HUES6 (cell line): ENCODE measurements at regions not wholly inside any gene's neighbourhood (a gene's known extent, or its start where the extent isn't known, plus 50 kb on each side); places are given as distances from the start of the nearest gene placed in this dataset.

ENCODE experiments used
- H3K27ac ChIP-seq: 2 replicates; pipeline ENCODE4 v1.7.0; 2013; ENCODE audit warnings: low read depth, mild to moderate bottlenecking, low read length, inconsistent platforms
- H3K27me3 ChIP-seq: 2 replicates; pipeline ENCODE4 v1.6.1; 2013; ENCODE audit warnings: low read length; ENCODE audit not compliant: control insufficient read depth, insufficient read depth
- H3K36me3 ChIP-seq: 2 replicates; pipeline ENCODE4 v1.6.1; 2013; ENCODE audit warnings: low read length; ENCODE audit not compliant: control insufficient read depth, insufficient read depth
- H3K4me1 ChIP-seq: 2 replicates; pipeline ENCODE4 v1.6.1; 2013; ENCODE audit warnings: low read length; ENCODE audit not compliant: control insufficient read depth, insufficient read depth
- H3K4me3 ChIP-seq: 2 replicates; pipeline ENCODE4 v1.5.1; 2013; ENCODE audit warnings: low read depth, low read length
- H3K9ac ChIP-seq: one replicate; pipeline ENCODE4 v1.6.1; 2013; ENCODE audit warnings: mild to moderate bottlenecking, low read length
- H3K9me3 ChIP-seq: 2 replicates; pipeline ENCODE4 v1.6.1; 2013; ENCODE audit warnings: low read depth, low read length; ENCODE audit not compliant: control insufficient read depth, insufficient read depth

DNA sequence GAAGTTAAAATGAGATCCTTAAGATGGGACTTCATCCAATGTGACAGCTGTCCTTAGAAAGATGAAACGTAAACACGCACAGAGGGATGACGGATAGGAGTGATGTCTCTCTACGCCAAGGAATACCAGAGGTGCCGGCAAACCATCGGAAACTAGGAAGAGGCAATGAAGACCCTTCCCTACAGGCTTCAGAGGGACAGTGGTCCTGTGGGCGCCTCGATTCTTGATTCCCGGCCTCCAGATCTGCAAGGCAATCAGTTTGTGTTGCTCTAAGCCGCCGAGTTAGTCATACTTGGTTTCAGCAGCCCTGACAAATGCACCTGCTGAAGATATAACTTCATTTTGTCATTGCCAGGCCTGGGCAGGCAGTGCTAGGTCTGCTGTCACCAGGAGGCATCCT lies 1455.1 kb downstream of the TBC1D22A start:
- no peaks in the 10 kb centered on the region for H3K36me3 ChIP-seq

GRCh38 chr22:48212727-48213126 lies 1450.3 kb downstream of the TBC1D22A start:
- H3K36me3 ChIP-seq = no peaks in the 10 kb centered on the region
- H3K4me1 ChIP-seq = 0 out of 2 replicates have a peak, but pooled peaks cover 5% of the 10 kb centered on the region
- H3K27me3 ChIP-seq = no peaks in the 10 kb centered on the region
- no peak overlapping the region for H3K9ac ChIP-seq
- H3K4me3 ChIP-seq = no peak overlapping the region
- no peak overlapping the region for H3K27ac ChIP-seq
- H3K9me3 ChIP-seq = peaks cover 4% of the 10 kb centered on the region; the same call in 1 of the 2 replicates

More for the DNA sequence above, 1455.1 kb downstream of the TBC1D22A start:
- H3K27ac ChIP-seq = no peak overlapping the region
- no peaks in the 10 kb centered on the region for H3K4me1 ChIP-seq
- H3K9me3 ChIP-seq = peaks cover 8% of the 10 kb centered on the region; the same call in 1 of the 2 replicates
- H3K4me3 ChIP-seq = no peak overlapping the region
- H3K27me3 ChIP-seq = no peaks in the 10 kb centered on the region
- no peak overlapping the region for H3K9ac ChIP-seq

DNA sequence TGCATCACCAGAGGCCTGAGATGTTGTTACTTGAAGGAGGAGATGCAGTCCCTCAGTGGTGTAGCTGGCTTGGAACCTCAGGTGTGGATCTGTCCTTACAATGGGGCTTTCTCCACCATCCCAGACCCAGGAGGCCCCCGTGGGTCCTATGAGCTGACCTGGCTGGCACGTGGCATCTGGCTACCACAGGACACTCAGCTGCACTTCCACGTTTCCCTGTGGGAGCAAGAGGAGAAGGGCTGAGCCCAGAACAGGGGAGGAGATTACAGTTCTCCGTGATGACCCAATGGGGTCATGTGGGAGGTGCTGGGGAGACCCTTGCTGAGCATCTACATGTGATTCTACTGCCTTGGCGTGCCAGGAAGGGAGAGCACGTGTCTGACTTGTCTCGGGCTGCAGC lies 1448.4 kb downstream of the TBC1D22A start:
- no peaks in the 10 kb centered on the region for H3K27me3 ChIP-seq
- H3K4me1 ChIP-seq = 0 out of 2 replicates have a peak, but pooled peaks cover 5% of the 10 kb centered on the region
- H3K4me3 ChIP-seq = no peak overlapping the region
- H3K9ac ChIP-seq = no peak overlapping the region
- no peaks in the 10 kb centered on the region for H3K36me3 ChIP-seq
- peaks cover 4% of the 10 kb centered on the region; the same call in 1 of the 2 replicates for H3K9me3 ChIP-seq
- no peak overlapping the region for H3K27ac ChIP-seq

- Histone ChIP-seq H3K27me3 (no peaks in the 10 kb centered on the region), H3K4me3 (no peak overlapping the region), H3K4me1 (0 out of 2 replicates have a peak, but pooled peaks cover 5% of the 10 kb centered on the region), H3K36me3 (no peaks in the 10 kb centered on the region), H3K27ac (no peak overlapping the region), H3K9me3 (peaks cover 4% of the 10 kb centered on the region; the same call in 1 of the 2 replicates), H3K9ac (no peak overlapping the region)
Observed at GRCh38 chr22:48210198-48210580, 1447.7 kb downstream of the TBC1D22A start.

DNA sequence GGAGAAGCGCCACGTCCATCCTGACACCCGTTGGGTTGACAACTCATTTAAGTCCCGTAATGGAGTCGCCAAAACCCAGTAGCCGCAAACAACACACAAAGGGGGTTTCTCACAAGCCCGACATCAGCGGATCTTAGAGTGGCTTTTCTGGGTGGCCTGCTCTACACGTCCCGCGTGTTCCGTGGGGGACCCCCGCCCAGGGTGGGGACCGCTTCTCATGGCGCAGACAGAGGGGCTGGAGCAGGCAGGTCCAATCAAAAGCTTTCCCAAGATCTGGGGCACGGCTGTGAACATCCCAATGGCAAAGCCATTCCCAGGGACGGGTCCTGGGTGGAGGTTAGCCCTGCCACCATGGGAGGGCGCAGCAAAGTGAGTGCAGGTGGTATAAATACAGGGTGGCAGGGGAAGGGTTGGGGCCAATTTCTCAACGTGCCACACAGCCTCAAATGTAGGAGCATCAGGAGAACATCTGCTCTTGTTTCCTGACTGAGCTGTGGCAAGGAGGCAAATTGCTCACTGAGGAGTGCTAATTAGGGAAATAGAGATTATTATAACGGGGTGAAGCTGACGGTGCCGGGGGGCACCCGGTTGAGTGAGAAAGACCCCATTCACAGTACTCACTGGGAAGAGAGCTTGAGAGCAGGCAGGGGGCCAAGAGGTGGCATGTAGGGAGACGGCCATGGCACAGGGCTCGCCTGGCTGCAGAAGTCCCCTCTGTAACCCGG lies 1447.2 kb downstream of the TBC1D22A start:
- Histone ChIP-seq H3K4me3 (no peak overlapping the region), H3K36me3 (no peaks in the 10 kb centered on the region), H3K4me1 (0 out of 2 replicates have a peak, but pooled peaks cover 5% of the 10 kb centered on the region), H3K27me3 (no peaks in the 10 kb centered on the region), H3K9ac (no peak overlapping the region), H3K9me3 (peaks cover 4% of the 10 kb centered on the region; the same call in 1 of the 2 replicates), H3K27ac (no peak overlapping the region)

- Histone ChIP-seq H3K9me3 (peaks cover 4% of the 10 kb centered on the region; the same call in 1 of the 2 replicates), H3K36me3 (no peaks in the 10 kb centered on the region), H3K4me1 (0 out of 2 replicates have a peak, but pooled peaks cover 5% of the 10 kb centered on the region), H3K27ac (no peak overlapping the region), H3K9ac (no peak overlapping the region), H3K4me3 (no peak overlapping the region), H3K27me3 (no peaks in the 10 kb centered on the region)
Observed at GRCh38 chr22:48208894-48209293, 1446.4 kb downstream of the TBC1D22A start.

DNA sequence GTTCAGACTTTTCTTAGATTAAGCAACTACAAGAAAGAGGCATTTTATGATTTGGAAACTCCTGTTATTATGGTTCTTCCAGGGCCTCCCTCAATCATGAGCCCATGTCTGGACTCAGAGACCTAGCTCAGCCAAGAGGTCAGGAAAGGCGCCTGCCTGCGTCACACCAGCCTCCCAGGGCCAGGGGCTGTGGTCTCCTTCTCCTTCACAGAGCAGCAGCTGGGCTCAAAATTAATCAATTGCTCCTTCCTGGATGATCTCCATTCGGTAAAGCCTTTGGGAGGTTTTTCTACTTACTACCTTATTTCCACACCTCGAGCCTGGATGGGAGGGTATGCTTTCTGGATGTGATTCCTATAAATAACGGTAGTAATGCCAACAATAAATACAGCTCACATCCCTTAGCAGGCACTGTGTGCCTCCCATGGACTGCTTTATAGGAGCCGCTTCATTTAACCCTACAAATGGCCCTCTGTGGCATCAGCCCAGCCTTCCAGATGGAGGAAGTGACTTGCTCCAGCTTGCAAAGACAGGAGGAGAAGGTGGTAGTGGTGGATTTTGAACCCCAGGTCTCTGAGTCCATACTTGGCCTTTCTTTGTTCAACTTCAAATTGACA lies 1445.6 kb downstream of the TBC1D22A start:
- Histone ChIP-seq H3K27me3 (no peaks in the 10 kb centered on the region), H3K4me3 (no peak overlapping the region), H3K9ac (no peak overlapping the region), H3K27ac (no peak overlapping the region), H3K4me1 (0 out of 2 replicates have a peak, but pooled peaks cover 5% of the 10 kb centered on the region), H3K36me3 (no peaks in the 10 kb centered on the region), H3K9me3 (peaks cover 4% of the 10 kb centered on the region; the same call in 1 of the 2 replicates)

- Histone ChIP-seq H3K9me3 (no peaks in the 10 kb centered on the region; the same call in 1 of the 2 replicates), H3K27me3 (no peaks in the 10 kb centered on the region), H3K36me3 (no peaks in the 10 kb centered on the region), H3K4me1 (0 out of 2 replicates have a peak, but pooled peaks cover 5% of the 10 kb centered on the region), H3K9ac (no peak overlapping the region), H3K27ac (no peak overlapping the region), H3K4me3 (no peak overlapping the region)
Observed at GRCh38 chr22:48205790-48206189, 1443.3 kb downstream of the TBC1D22A start.

DNA sequence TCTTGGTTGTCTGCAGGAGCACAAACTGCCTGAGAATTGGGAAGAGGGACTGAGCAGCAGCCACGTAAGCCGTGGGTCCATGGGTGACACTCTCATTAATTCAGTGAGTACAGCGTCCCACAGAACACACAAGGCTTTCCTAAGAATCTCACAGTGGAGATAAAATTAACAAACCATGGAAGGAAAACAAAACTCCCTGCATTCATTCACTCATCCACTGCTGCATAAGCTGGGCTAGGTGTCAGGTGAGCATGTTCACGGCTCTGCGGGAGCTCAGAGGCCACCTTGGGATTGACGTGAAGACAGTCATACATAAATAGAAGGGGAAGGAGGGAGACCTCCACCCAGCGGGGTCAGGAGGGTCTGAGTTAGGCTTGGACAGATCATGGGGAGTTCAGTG lies 1442.7 kb downstream of the TBC1D22A start:
- Histone ChIP-seq H3K4me3 (no peak overlapping the region), H3K36me3 (no peaks in the 10 kb centered on the region), H3K27ac (no peak overlapping the region), H3K4me1 (0 out of 2 replicates have a peak, but pooled peaks cover 2% of the 10 kb centered on the region), H3K9ac (no peak overlapping the region), H3K27me3 (no peaks in the 10 kb centered on the region), H3K9me3 (no peaks in the 10 kb centered on the region; the same call in 1 of the 2 replicates)

GRCh38 chr22:48204296-48204695 lies 1441.8 kb downstream of the TBC1D22A start:
- Histone ChIP-seq H3K4me3 (no peak overlapping the region), H3K36me3 (no peaks in the 10 kb centered on the region), H3K27me3 (no peaks in the 10 kb centered on the region), H3K9me3 (no peaks in the 10 kb centered on the region; the same call in 1 of the 2 replicates), H3K27ac (no peak overlapping the region), H3K9ac (no peak overlapping the region), H3K4me1 (peaks cover 5% of the 10 kb centered on the region)

GRCh38 chr22:48199667-48200066 lies 1437.2 kb downstream of the TBC1D22A start:
- Histone ChIP-seq H3K9ac (no peak overlapping the region), H3K9me3 (peaks cover 3% of the 10 kb centered on the region; the same call in 1 of the 2 replicates), H3K4me3 (no peak overlapping the region), H3K4me1 (peaks cover 11% of the 10 kb centered on the region), H3K36me3 (no peaks in the 10 kb centered on the region), H3K27me3 (no peaks in the 10 kb centered on the region), H3K27ac (no peak overlapping the region)
